GM10266 (cell line): ENCODE measurements at regions not wholly inside any gene's neighbourhood (a gene's known extent, or its start where the extent isn't known, plus 50 kb on each side); places are given as distances from the start of the nearest gene placed in this dataset.
A peak's percentile ranks its signal among the peaks of the same experiment; 100 is the strongest.

ENCODE experiments used
- DNase-seq: peaks from one replicate; pipeline ENCODE4 v3.0.0; 2012; ENCODE audit errors: extremely low spot score
- CTCF ChIP-seq: IDR thresholded peaks from 2 replicates; pipeline ENCODE4 v1.5.1; 2012; ENCODE audit warnings: mild to moderate bottlenecking, low read depth; ENCODE audit not compliant: control insufficient read depth, insufficient read depth; ENCODE audit errors: missing control alignments

- no peak for DNase-seq
- TF ChIP-seq CTCF = no peak
Measured at GRCh38 chr5:89615839-89616518, 733.0 kb upstream of the MEF2C start.

GRCh38 chr5:89613222-89613956, 730.4 kb upstream of the MEF2C start:
- TF ChIP-seq CTCF = no peak
- DNase-seq = peak; percentile 35

- DNase-seq = no peak
Measured at GRCh38 chr5:89606939-89607534, 724.1 kb upstream of the MEF2C start.

GRCh38 chr5:89604342-89604741, 721.4 kb upstream of the MEF2C start:
- no peak for TF ChIP-seq CTCF
- DNase-seq = no peak

More at GRCh38 chr5:89606939-89607534, 724.1 kb upstream of the MEF2C start:
- no peak for TF ChIP-seq CTCF

- DNase-seq = no peak
- no peak for TF ChIP-seq CTCF
Measured at GRCh38 chr5:89601880-89602279, 718.9 kb upstream of the MEF2C start.

GRCh38 chr5:89597878-89598277, 714.9 kb upstream of the MEF2C start:
- no peak for DNase-seq
- no peak for TF ChIP-seq CTCF

- no peak for TF ChIP-seq CTCF
- DNase-seq = no peak
Measured at GRCh38 chr5:89596821-89597220, 713.8 kb upstream of the MEF2C start.
